B cell (primary cell): ENCODE measurements at regions not wholly inside any gene's neighbourhood (a gene's known extent, or its start where the extent isn't known, plus 50 kb on each side); places are given as distances from the start of the nearest gene placed in this dataset.

ENCODE experiments used
- ATAC-seq: fragments of 200-7000 bp; cut with Tn5 transposase; one replicate; pipeline ENCODE4 v1.10.0; 2021; ENCODE audit warnings: low read depth, mild to moderate bottlenecking, moderate number of reproducible peaks, moderate library complexity
- CTCF ChIA-PET: fragments of 350-600 bp; sonication (Branson Sonifier 250); formaldehyde crosslinking; loops from one replicate; lab custom pipeline; 2021; ENCODE audit warnings: antibody characterized with exemption, inconsistent platforms; lab: Charles Lee
- POLR2A ChIA-PET: fragments of 350-600 bp; sonication (Branson Sonifier 250); formaldehyde crosslinking; loops from one replicate; lab custom pipeline; 2021; ENCODE audit warnings: antibody characterized with exemption; lab: Charles Lee
- DNase-seq: peaks from one replicate; pipeline ENCODE4 v3.0.0; 2013
- H2AFZ ChIP-seq: 2 replicates; pipeline ENCODE4 v1.6.1; 2012; ENCODE audit warnings: mild to moderate bottlenecking, low read depth, low read length; ENCODE audit not compliant: insufficient read depth, poor library complexity, severe bottlenecking
- H3K27ac ChIP-seq, 2 donors: 1 replicate in 1 of 2; 2 replicates in 1 of 2; pipeline ENCODE4 v1.5.1; 2012 to 2013; ENCODE audit warnings: low read length in 2 of 2, mild to moderate bottlenecking in 2 of 2, moderate library complexity in 1 of 2
- H3K27me3 ChIP-seq, 4 experiments: fragments of 200-600 bp in 1 of 4; sonication (generic) in 1 of 4; replicated peaks in 1 of 4; 1 replicate in 2 of 4; 2 replicates in 2 of 4; pipeline versions ENCODE4 v1.6.1 to v1.7.0; 2013 to 2016; ENCODE audit warnings: low read length in 3 of 4, mild to moderate bottlenecking in 2 of 4, mixed read lengths in 1 of 4, moderate library complexity in 1 of 4; ENCODE audit not compliant: insufficient read depth in 4 of 4, control insufficient read depth in 3 of 4; ENCODE audit errors: control extremely low read depth in 1 of 4
- H3K36me3 ChIP-seq, 2 experiments: replicated peaks in 1 of 2; 1 replicate in 1 of 2; 2 replicates in 1 of 2; pipeline versions ENCODE4 v1.6.1 to v1.7.1; 2013; ENCODE audit warnings: low read length in 1 of 2; ENCODE audit not compliant: insufficient read depth in 2 of 2, control insufficient read depth in 1 of 2; ENCODE audit errors: control extremely low read depth in 1 of 2, extremely low read depth in 1 of 2
- H3K4me1 ChIP-seq, 2 donors: fragments of 200-600 bp in 1 of 2; sonication (generic) in 1 of 2; 1 replicate in 1 of 2; 2 replicates in 1 of 2; pipeline versions ENCODE4 v1.5.1 to v1.6.1; 2013 to 2017; ENCODE audit warnings: low read length in 2 of 2; ENCODE audit not compliant: control insufficient read depth in 2 of 2, insufficient read depth in 2 of 2
- H3K4me2 ChIP-seq: replicated peaks from 2 replicates; pipeline ENCODE3; 2012; ENCODE audit warnings: mild to moderate bottlenecking, low read depth, low read length; ENCODE audit not compliant: poor library complexity, severe bottlenecking
- H3K4me3 ChIP-seq, 5 experiments: fragments of 200-600 bp in 1 of 5; sonication (generic) in 1 of 5; 1 replicate in 3 of 5; 2 replicates in 2 of 5; pipeline versions ENCODE4 v1.5.1 to v1.7.0; 2011 to 2016; ENCODE audit warnings: low read length in 4 of 5, mild to moderate bottlenecking in 4 of 5, low read depth in 2 of 5, control low read depth in 1 of 5, moderate library complexity in 1 of 5; ENCODE audit not compliant: insufficient read depth in 1 of 5; ENCODE audit errors: control extremely low read depth in 1 of 5, extremely low read depth in 1 of 5
- H3K79me2 ChIP-seq: fragments of 200-600 bp; sonication (generic); one replicate; pipeline ENCODE4 v1.6.0; 2016; ENCODE audit warnings: low read length; ENCODE audit not compliant: control insufficient read depth, insufficient read depth
- H3K9ac ChIP-seq: fragments of 200-600 bp; sonication (generic); 2 replicates; pipeline ENCODE4 v1.6.1; 2017; ENCODE audit warnings: mild to moderate bottlenecking, low read length, moderate library complexity
- H3K9me3 ChIP-seq, 3 donors: one replicate each; pipeline versions ENCODE4 v1.6.1 to v1.7.1; 2013; ENCODE audit warnings: low read length in 2 of 3; ENCODE audit not compliant: control insufficient read depth in 2 of 3, insufficient read depth in 1 of 3; ENCODE audit errors: control extremely low read depth in 1 of 3
- H4K20me1 ChIP-seq: 2 replicates; pipeline ENCODE4 v1.6.0; 2012; ENCODE audit warnings: mild to moderate bottlenecking, low read length; ENCODE audit not compliant: insufficient read depth, control insufficient read depth, poor library complexity, severe bottlenecking
- H3K27ac Mint-ChIP-seq: one replicate; pipeline ENCODE4 v1.8.0; 2021; ENCODE audit warnings: mixed read lengths
- H3K27me3 Mint-ChIP-seq: one replicate; pipeline ENCODE4 v1.8.0; 2021; ENCODE audit warnings: mixed read lengths
- H3K4me1 Mint-ChIP-seq: one replicate; pipeline ENCODE4 v1.8.0; 2021; ENCODE audit warnings: mixed read lengths
- H3K4me3 Mint-ChIP-seq: one replicate; pipeline ENCODE4 v1.8.0; 2021; ENCODE audit warnings: mixed read lengths
- H3K9me3 Mint-ChIP-seq: one replicate; pipeline ENCODE4 v1.8.0; 2022; ENCODE audit warnings: mixed read lengths; ENCODE audit not compliant: insufficient read depth
- CTCF ChIP-seq: fragments of 200-600 bp; IDR thresholded peaks from one replicate; pipeline ENCODE4 v1.8.0; 2022; ENCODE audit warnings: antibody characterized with exemption, mild to moderate bottlenecking
- EZH2 ChIP-seq: IDR thresholded peaks from 2 replicates; pipeline ENCODE4 v1.6.1; 2012; ENCODE audit warnings: borderline replicate concordance, low read depth, mild to moderate bottlenecking, moderate library complexity, low read length; ENCODE audit not compliant: insufficient read depth, poor library complexity, severe bottlenecking
- WGBS: methylation state at CpG from one replicate; pipeline ENCODE4 v1.1.5; 2013; ENCODE audit warnings: missing lambda C conversion rate; ENCODE audit not compliant: insufficient coverage; 5-methylcytosine and 5-hydroxymethylcytosine counted together
- intact Hi-C: fragments of 100-400 bp; cut with micrococcal nuclease; formaldehyde crosslinking; loops from one replicate; pipeline ENCODE4 v1.10.0; 2022

- H3K9me3 ChIP-seq: no peaks in the 10 kb centered on the region
- no peaks in the 10 kb centered on the region for H3K27me3 Mint-ChIP-seq
- H3K36me3 ChIP-seq: no peaks in the 10 kb centered on the region
- no peaks in the 10 kb centered on the region for H3K79me2 ChIP-seq
- TF ChIP-seq CTCF: no peak
- TF ChIP-seq EZH2: no peak
- ChIA-PET CTCF (no interaction called here), POLR2A (no interaction called here)
- H2AFZ ChIP-seq: no peak overlapping the region
- no peak overlapping the region for H3K9ac ChIP-seq
- H4K20me1 ChIP-seq: no peaks in the 10 kb centered on the region
- H3K4me1 ChIP-seq: no peaks in the 10 kb centered on the region
- no peaks in the 10 kb centered on the region for H3K9me3 Mint-ChIP-seq
- intact Hi-C loops: no loop called here
- H3K4me3 Mint-ChIP-seq: no peak overlapping the region
- H3K4me1 Mint-ChIP-seq: no peaks in the 10 kb centered on the region
- no peak overlapping the region for H3K27ac ChIP-seq
- H3K4me2 ChIP-seq: no peak overlapping the region
- DNase-seq (no peak), ATAC-seq (no peak)
- H3K27me3 ChIP-seq: no peaks in the 10 kb centered on the region
- 92% methylated on average over 1 of the region's 1 CpG for WGBS
- H3K4me3 ChIP-seq: no peak overlapping the region
- no peak overlapping the region for H3K27ac Mint-ChIP-seq
Measured at GRCh38 chr1:68651115-68651514, 154.2 kb upstream of the DEPDC1 start.

GRCh38 chr1:68653882-68654281, 157.0 kb upstream of the DEPDC1 start:
- no peaks in the 10 kb centered on the region for H3K36me3 ChIP-seq
- WGBS: no CpG with 5 or more reads among the region's 2 CpGs
- ChIA-PET CTCF (no interaction called here), POLR2A (no interaction called here)
- no peaks in the 10 kb centered on the region for H3K79me2 ChIP-seq
- no peak overlapping the region for H3K27ac ChIP-seq
- TF ChIP-seq EZH2 (no peak), CTCF (no peak)
- H3K4me2 ChIP-seq: no peak overlapping the region
- ATAC-seq (no peak), DNase-seq (no peak)
- Mint-ChIP-seq H3K27ac (no peak overlapping the region), H3K9me3 (no peaks in the 10 kb centered on the region), H3K4me1 (no peaks in the 10 kb centered on the region), H3K4me3 (no peak overlapping the region), H3K27me3 (no peaks in the 10 kb centered on the region)
- H3K9ac ChIP-seq: no peak overlapping the region
- no peaks in the 10 kb centered on the region for H4K20me1 ChIP-seq
- no peak overlapping the region for H3K4me3 ChIP-seq
- intact Hi-C loops: no loop called here
- no peaks in the 10 kb centered on the region for H3K9me3 ChIP-seq
- no peak overlapping the region for H2AFZ ChIP-seq
- H3K4me1 ChIP-seq: no peaks in the 10 kb centered on the region
- H3K27me3 ChIP-seq: no peaks in the 10 kb centered on the region
